Thyroid gland (tissue), 4 donors: ENCODE measurements at regions not wholly inside any gene's neighbourhood (a gene's known extent, or its start where the extent isn't known, plus 50 kb on each side); places are given as distances from the start of the nearest gene placed in this dataset.

Experiments used
- DNase-seq, 2 donors: peaks; one replicate each; pipeline ENCODE4 v3.0.0-alpha.2; 2019
- H3K27ac ChIP-seq, 3 donors: fragments of 200-600 bp; sonication (generic); 1 replicate in 2 of 3; 2 replicates in 1 of 3; pipeline ENCODE4 v1.5.1; 2016 to 2019; ENCODE audit warnings: mild to moderate bottlenecking in 1 of 3, moderate library complexity in 1 of 3
- H3K27me3 ChIP-seq: fragments of 200-600 bp; sonication (generic); one replicate; pipeline ENCODE4 v1.5.1; 2019
- H3K36me3 ChIP-seq, 2 donors: fragments of 200-600 bp; sonication (generic); one replicate each; pipeline ENCODE4 v1.5.1; 2016 to 2019
- H3K4me1 ChIP-seq, 2 donors: fragments of 200-600 bp; sonication (generic); one replicate each; pipeline ENCODE4 v1.5.1; 2017 to 2019
- H3K4me3 ChIP-seq, 3 donors: fragments of 200-600 bp; sonication (generic); replicated peaks in 1 of 3; 1 replicate in 2 of 3; 2 replicates in 1 of 3; pipeline ENCODE4 v1.5.1; 2016; ENCODE audit warnings: mild to moderate bottlenecking in 1 of 3
- H3K9me3 ChIP-seq: fragments of 200-600 bp; sonication (generic); one replicate; pipeline ENCODE4 v1.5.1; 2017
- CTCF ChIP-seq, 6 experiments: fragments of 200-600 bp in 3 of 6; fragments of 450-650 bp in 3 of 6; sonication (generic) in 3 of 6; IDR thresholded peaks; one replicate each; pipeline ENCODE4 v1.5.1; 2016 to 2019; ENCODE audit warnings: antibody characterized with exemption in 6 of 6, mild to moderate bottlenecking in 2 of 6, inconsistent platforms in 1 of 6, moderate library complexity in 1 of 6
- POLR2A ChIP-seq, 2 donors: fragments of 450-650 bp; IDR thresholded peaks; one replicate each; pipeline ENCODE4 v1.6.1; 2017; ENCODE audit warnings: antibody characterized with exemption in 2 of 2, mild to moderate bottlenecking in 2 of 2, moderate library complexity in 1 of 2
- WGBS, 2 donors: methylation state at CpG; one replicate each; pipeline ENCODE4 v1.1.5; 2017; 5-methylcytosine and 5-hydroxymethylcytosine counted together
- intact Hi-C: fragments of 100-400 bp; cut with DNase I; formaldehyde crosslinking; loops from one replicate; pipeline ENCODE4 v1.15.1; 2023

GRCh38 chr2:164032995-164033394 lies 297.2 kb upstream of the FIGN start:
- H3K4me1 ChIP-seq, result no peaks in the 10 kb centered on the region
- TF ChIP-seq CTCF (IDR thresholded peaks at IDR 0.05), result no peak
- TF ChIP-seq POLR2A (IDR thresholded peaks at IDR 0.05), result no peak
- no peak for DNase-seq
- no peaks in the 10 kb centered on the region for H3K27me3 ChIP-seq
- intact Hi-C loops, result no loop called here
- no peak overlapping the region for H3K27ac ChIP-seq
- H3K36me3 ChIP-seq, result no peaks in the 10 kb centered on the region
- H3K9me3 ChIP-seq, result no peaks in the 10 kb centered on the region
- H3K4me3 ChIP-seq, result no peak overlapping the region

GRCh38 chr2:164030623-164031022 lies 294.8 kb upstream of the FIGN start:
- TF ChIP-seq POLR2A (IDR thresholded peaks at IDR 0.05), result no peak
- no peak for TF ChIP-seq CTCF (IDR thresholded peaks at IDR 0.05)
- H3K27me3 ChIP-seq, result no peaks in the 10 kb centered on the region
- H3K36me3 ChIP-seq, result no peaks in the 10 kb centered on the region
- 91 to 93% methylated on average over 2 of the region's 2 CpGs for WGBS, 2 donors
- no peaks in the 10 kb centered on the region for H3K9me3 ChIP-seq
- no peak overlapping the region for H3K27ac ChIP-seq
- H3K4me3 ChIP-seq, result no peak overlapping the region
- H3K4me1 ChIP-seq, result no peaks in the 10 kb centered on the region
- no peak for DNase-seq
- intact Hi-C loops, result no loop called here

GRCh38 chr2:164028814-164029534 lies 293.2 kb upstream of the FIGN start:
- TF ChIP-seq CTCF (IDR thresholded peaks at IDR 0.05) (no peak), POLR2A (IDR thresholded peaks at IDR 0.05) (no peak)
- Histone ChIP-seq H3K27ac (no peak overlapping the region), H3K4me3 (no peak overlapping the region), H3K9me3 (no peaks in the 10 kb centered on the region), H3K27me3 (no peaks in the 10 kb centered on the region), H3K4me1 (no peaks in the 10 kb centered on the region), H3K36me3 (no peaks in the 10 kb centered on the region)
- 74 to 78% methylated on average over 7 of the region's 7 CpGs for WGBS, 2 donors
- intact Hi-C loops, result no loop called here
- no peak for DNase-seq

- Histone ChIP-seq H3K27me3 (no peaks in the 10 kb centered on the region), H3K36me3 (no peaks in the 10 kb centered on the region), H3K9me3 (no peaks in the 10 kb centered on the region), H3K4me3 (no peak overlapping the region), H3K4me1 (no peaks in the 10 kb centered on the region), H3K27ac (no peak overlapping the region)
- no peak for DNase-seq
- WGBS, 2 donors, result 90 to 95% methylated on average over 2 of the region's 2 CpGs
- intact Hi-C loops, result no loop called here
- TF ChIP-seq CTCF (IDR thresholded peaks at IDR 0.05) (no peak), POLR2A (IDR thresholded peaks at IDR 0.05) (no peak)
Measured at GRCh38 chr2:164024396-164024795, 288.6 kb upstream of the FIGN start.

- DNase-seq, result no peak
- intact Hi-C loops, result no loop called here
- 73 to 77% methylated on average over 2 of the region's 2 CpGs for WGBS, 2 donors
- H3K36me3 ChIP-seq, result no peaks in the 10 kb centered on the region
- TF ChIP-seq POLR2A (IDR thresholded peaks at IDR 0.05) (no peak), CTCF (IDR thresholded peaks at IDR 0.05) (no peak)
- H3K9me3 ChIP-seq, result no peaks in the 10 kb centered on the region
- H3K4me3 ChIP-seq, result no peak overlapping the region
- H3K27ac ChIP-seq, result no peak overlapping the region
- no peaks in the 10 kb centered on the region for H3K4me1 ChIP-seq
- H3K27me3 ChIP-seq, result no peaks in the 10 kb centered on the region
Measured at GRCh38 chr2:164023896-164024295, 288.1 kb upstream of the FIGN start.
